Tibial nerve (tissue), 4 donors: ENCODE measurements at regions not wholly inside any gene's neighbourhood (a gene's known extent, or its start where the extent isn't known, plus 50 kb on each side); places are given as distances from the start of the nearest gene placed in this dataset.

Source experiments
- CTCF ChIP-seq, 5 experiments: fragments of 200-600 bp in 3 of 5; fragments of 450-650 bp in 2 of 5; sonication (generic) in 3 of 5; IDR thresholded peaks; one replicate each; pipeline ENCODE4 v1.5.1; 2016 to 2019; ENCODE audit warnings: antibody characterized with exemption in 5 of 5, mild to moderate bottlenecking in 3 of 5, moderate library complexity in 2 of 5
- EP300 ChIP-seq, 2 donors: sonication (generic); formaldehyde crosslinking; IDR thresholded peaks; one replicate each; pipeline ENCODE4 v1.6.1; 2017; ENCODE audit warnings: antibody characterized with exemption in 2 of 2, mild to moderate bottlenecking in 1 of 2
- POLR2A ChIP-seq, 2 donors: fragments of 450-650 bp; IDR thresholded peaks; one replicate each; pipeline ENCODE4 v1.6.1; 2017; ENCODE audit warnings: antibody characterized with exemption in 2 of 2, mild to moderate bottlenecking in 2 of 2, moderate library complexity in 2 of 2

GRCh38 chr5:171647043-171647903, 138.3 kb upstream of the SMIM23 start:
- TF ChIP-seq CTCF (IDR thresholded peaks at IDR 0.05) (no peak), EP300 (IDR thresholded peaks at IDR 0.05) (no peak), POLR2A (IDR thresholded peaks at IDR 0.05) (no peak)
